ENCODE measurements at regions not wholly inside any gene's neighbourhood (a gene's known extent, or its start where the extent isn't known, plus 50 kb on each side); places are given as distances from the start of the nearest gene placed in this dataset.
A peak's percentile ranks its signal among the peaks of the same experiment; 100 is the strongest.

GRCh38 chr21:39012326-39013230 lies 170.7 kb downstream of the PSMG1 start:
- no peak overlapping the region for H3K27ac ChIP-seq
- ATAC-seq: no peak
- H3K4me3 ChIP-seq: no peak overlapping the region
- intact Hi-C loops (cut with DNase I): no loop called here
- H3K4me1 ChIP-seq: peaks cover 0 to 80% of the 10 kb centered on the region in 2 donors
- H3K27me3 ChIP-seq: no peaks in the 10 kb centered on the region
- DNase-seq: peak in 1 of 4 donors; percentile 1
- H3K9me3 ChIP-seq: no peaks in the 10 kb centered on the region
- no peak for TF ChIP-seq CTCF (IDR thresholded peaks at IDR 0.05)
- H3K36me3 ChIP-seq: no peaks in the 10 kb centered on the region

- H3K9me3 ChIP-seq: no peaks in the 10 kb centered on the region
- H3K4me1 ChIP-seq: peaks cover 0 to 82% of the 10 kb centered on the region in 2 donors
- H3K4me3 ChIP-seq: no peak overlapping the region
- no peak for DNase-seq
- ATAC-seq: no peak
- intact Hi-C loops (cut with DNase I): no loop called here
- H3K27ac ChIP-seq: no peak overlapping the region
- no peak for TF ChIP-seq CTCF (IDR thresholded peaks at IDR 0.05)
- H3K36me3 ChIP-seq: no peaks in the 10 kb centered on the region
- H3K27me3 ChIP-seq: no peaks in the 10 kb centered on the region
These were observed 171.3 kb downstream of the PSMG1 start for GRCh38 chr21:39011911-39012310.

DNA sequence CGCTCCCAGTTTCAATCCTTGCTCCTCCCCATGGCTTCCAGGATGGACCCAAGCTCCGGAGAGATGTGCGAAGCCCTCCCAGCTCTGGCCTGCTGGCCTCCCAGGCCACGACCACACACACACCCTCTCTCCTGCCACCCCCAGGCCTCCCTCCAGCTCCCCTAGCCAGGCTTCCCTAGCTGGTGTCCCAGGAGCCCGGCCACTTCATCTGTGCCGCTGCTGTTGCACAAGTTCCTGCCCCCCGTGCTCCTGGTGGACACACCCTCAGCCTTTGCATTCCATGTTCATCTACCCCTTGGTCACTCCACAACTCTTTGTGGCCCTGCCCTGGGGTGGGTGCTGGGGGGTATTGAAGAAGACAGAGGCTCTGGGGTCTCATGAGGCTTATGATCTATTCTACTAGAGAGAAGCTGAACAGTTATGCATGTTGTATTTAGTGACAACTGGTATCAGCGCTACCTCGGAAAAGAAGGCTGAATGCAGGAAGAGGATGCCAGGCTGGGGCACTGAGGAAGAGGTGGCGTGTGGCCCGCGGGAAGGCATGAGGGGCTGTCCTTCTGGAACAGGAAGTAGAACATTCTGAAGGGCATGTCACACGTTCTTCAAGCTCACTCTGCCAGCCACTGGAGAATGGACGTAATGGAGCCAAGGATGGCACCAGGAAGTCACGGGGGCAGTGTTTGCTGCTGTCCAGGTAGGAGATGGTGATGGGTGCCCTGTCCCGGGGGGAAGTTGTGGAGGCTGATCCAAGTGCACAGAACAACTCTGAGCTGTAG lies 172.4 kb downstream of the PSMG1 start:
- H3K27ac ChIP-seq: peak overlapping the region in 1 of 2 donors; percentile 67
- no peak for TF ChIP-seq CTCF (IDR thresholded peaks at IDR 0.05)
- ATAC-seq (peak; percentile 44), DNase-seq (peak in 1 of 4 donors; percentile 88)
- no peaks in the 10 kb centered on the region for H3K27me3 ChIP-seq
- peaks cover 0 to 82% of the 10 kb centered on the region in 2 donors for H3K4me1 ChIP-seq
- no peaks in the 10 kb centered on the region for H3K9me3 ChIP-seq
- no peaks in the 10 kb centered on the region for H3K36me3 ChIP-seq
- intact Hi-C loops (cut with DNase I): no loop called here
- H3K4me3 ChIP-seq: no peak overlapping the region

- DNase-seq (no peak), ATAC-seq (no peak)
- H3K27me3 ChIP-seq: no peaks in the 10 kb centered on the region
- H3K4me1 ChIP-seq: peaks cover 7 to 82% of the 10 kb centered on the region in 2 donors
- peak overlapping the region in 1 of 2 donors; percentile 67 for H3K27ac ChIP-seq
- no peaks in the 10 kb centered on the region for H3K9me3 ChIP-seq
- no peak for TF ChIP-seq CTCF (IDR thresholded peaks at IDR 0.05)
- no peaks in the 10 kb centered on the region for H3K36me3 ChIP-seq
- intact Hi-C loops (cut with DNase I): loop anchor here in 1 of 2 donors (10.0 kb wide), 1 partner anchor 205 kb away; the partner anchor contains the start of gene ETS2
- H3K4me3 ChIP-seq: no peak overlapping the region
These were observed 173.5 kb downstream of the PSMG1 start for GRCh38 chr21:39009587-39010225.

All from left lung (tissue), 4 donors.